Stimulated activated CD4-positive, alpha-beta T cell treated with anti-CD3 and anti-CD28 coated beads, TNF-alpha, amount 100 ng/mL, for 48 hours (primary cell): ENCODE measurements at regions not wholly inside any gene's neighbourhood (a gene's known extent, or its start where the extent isn't known, plus 50 kb on each side); places are given as distances from the start of the nearest gene placed in this dataset.

Experiments
- DNase-seq, 3 donors: peaks; one replicate each; pipeline ENCODE4 v3.0.0-alpha.2; 2020; ENCODE audit warnings: low read depth in 3 of 3

- DNase-seq = no peak
These were observed 312.5 kb upstream of the PKN2 start for GRCh38 chr1:88371436-88372023.

- DNase-seq = no peak
These were observed 308.1 kb upstream of the PKN2 start for GRCh38 chr1:88375977-88376376.

- DNase-seq = no peak
These were observed 307.7 kb upstream of the PKN2 start for GRCh38 chr1:88376421-88376820.

- DNase-seq = no peak
These were observed 305.5 kb upstream of the PKN2 start for GRCh38 chr1:88378560-88378959.

GRCh38 chr1:88394958-88395357 lies 289.1 kb upstream of the PKN2 start:
- no peak for DNase-seq

GRCh38 chr1:88398338-88398737 lies 285.7 kb upstream of the PKN2 start:
- DNase-seq = no peak

- DNase-seq = no peak
These were observed 284.4 kb upstream of the PKN2 start for GRCh38 chr1:88399690-88400089.

- no peak for DNase-seq
These were observed 282.8 kb upstream of the PKN2 start for GRCh38 chr1:88401313-88401712.

- DNase-seq = no peak
These were observed 279.5 kb upstream of the PKN2 start for GRCh38 chr1:88404582-88404981.

GRCh38 chr1:88407248-88407647 lies 276.8 kb upstream of the PKN2 start:
- no peak for DNase-seq

- DNase-seq = no peak
These were observed 262.1 kb upstream of the PKN2 start for GRCh38 chr1:88421997-88422396.

- no peak for DNase-seq
These were observed 250.5 kb upstream of the PKN2 start for GRCh38 chr1:88433556-88433955.

- no peak for DNase-seq
These were observed 249.2 kb upstream of the PKN2 start for GRCh38 chr1:88434836-88435235.

- no peak for DNase-seq
These were observed 243.1 kb upstream of the PKN2 start for GRCh38 chr1:88441022-88441421.

GRCh38 chr1:88451856-88452255 lies 232.2 kb upstream of the PKN2 start:
- no peak for DNase-seq

- DNase-seq = no peak
These were observed 230.8 kb upstream of the PKN2 start for GRCh38 chr1:88453295-88453694.

GRCh38 chr1:88454781-88455180 lies 229.3 kb upstream of the PKN2 start:
- DNase-seq = no peak

GRCh38 chr1:88455621-88456256 lies 228.3 kb upstream of the PKN2 start:
- DNase-seq = no peak

- no peak for DNase-seq
These were observed 226.9 kb upstream of the PKN2 start for GRCh38 chr1:88457197-88457596.

GRCh38 chr1:88461007-88461406 lies 223.1 kb upstream of the PKN2 start:
- DNase-seq = no peak

GRCh38 chr1:88462096-88462487 lies 222.0 kb upstream of the PKN2 start:
- DNase-seq = no peak

GRCh38 chr1:88462488-88463261 lies 221.4 kb upstream of the PKN2 start:
- no peak for DNase-seq

- no peak for DNase-seq
These were observed 220.6 kb upstream of the PKN2 start for GRCh38 chr1:88463401-88463985.
